Lower lobe of right lung (tissue), 2 donors: ENCODE measurements at regions not wholly inside any gene's neighbourhood (a gene's known extent, or its start where the extent isn't known, plus 50 kb on each side); places are given as distances from the start of the nearest gene placed in this dataset.

Experiments
- ATAC-seq, 2 donors: fragments of 200-7000 bp; cut with Tn5 transposase; one replicate each; pipeline ENCODE4 v1.9.1; 2020 to 2022; ENCODE audit warnings: mild to moderate bottlenecking in 2 of 2, moderate library complexity in 2 of 2
- DNase-seq: peaks from one replicate; pipeline ENCODE4 v3.0.0-alpha.2; 2020
- H3K27ac ChIP-seq: fragments of 200-600 bp; one replicate; pipeline ENCODE4 v1.8.0; 2022
- H3K27me3 ChIP-seq: fragments of 200-600 bp; one replicate; pipeline ENCODE4 v1.8.0; 2022; ENCODE audit warnings: low read depth
- H3K36me3 ChIP-seq: fragments of 200-600 bp; one replicate; pipeline ENCODE4 v1.8.0; 2022; ENCODE audit warnings: mild to moderate bottlenecking
- H3K4me1 ChIP-seq: fragments of 200-600 bp; one replicate; pipeline ENCODE4 v1.8.0; 2022
- H3K4me3 ChIP-seq: fragments of 200-600 bp; one replicate; pipeline ENCODE4 v1.8.0; 2022; ENCODE audit warnings: mild to moderate bottlenecking
- H3K9me3 ChIP-seq: fragments of 200-600 bp; one replicate; pipeline ENCODE4 v1.8.0; 2022
- CTCF ChIP-seq: fragments of 200-600 bp; IDR thresholded peaks from one replicate; pipeline ENCODE4 v1.8.0; 2022; ENCODE audit warnings: antibody characterized with exemption, mild to moderate bottlenecking
- intact Hi-C: fragments of 100-400 bp; cut with DNase I; formaldehyde crosslinking; loops from one replicate; pipeline ENCODE4 v1.11.0; 2022
- donor health status: DM: no; HTN: yes; CAD: no; lungs with severe emphysema.

GRCh38 chr6:150482883-150483409, 114.1 kb downstream of the IYD start:
- no peaks in the 10 kb centered on the region for H3K9me3 ChIP-seq
- peaks cover 5% of the 10 kb centered on the region for H3K4me1 ChIP-seq
- no peak overlapping the region for H3K4me3 ChIP-seq
- intact Hi-C loops = no loop called here
- no peak for DNase-seq
- ATAC-seq = no peak
- TF ChIP-seq CTCF = no peak
- H3K27ac ChIP-seq = no peak overlapping the region
- H3K36me3 ChIP-seq = no peaks in the 10 kb centered on the region
- no peaks in the 10 kb centered on the region for H3K27me3 ChIP-seq

GRCh38 chr6:150485161-150485958, 114.3 kb upstream of the PLEKHG1 start:
- Histone ChIP-seq H3K27ac (no peak overlapping the region), H3K4me3 (no peak overlapping the region), H3K36me3 (no peaks in the 10 kb centered on the region), H3K27me3 (no peaks in the 10 kb centered on the region), H3K9me3 (no peaks in the 10 kb centered on the region), H3K4me1 (no peaks in the 10 kb centered on the region)
- no peak for TF ChIP-seq CTCF
- no peak for DNase-seq
- no peak for ATAC-seq
- intact Hi-C loops = no loop called here

- H3K36me3 ChIP-seq = no peaks in the 10 kb centered on the region
- intact Hi-C loops = no loop called here
- DNase-seq (no peak), ATAC-seq (no peak)
- no peak for TF ChIP-seq CTCF
- no peak overlapping the region for H3K4me3 ChIP-seq
- H3K4me1 ChIP-seq = no peaks in the 10 kb centered on the region
- no peaks in the 10 kb centered on the region for H3K9me3 ChIP-seq
- H3K27me3 ChIP-seq = no peaks in the 10 kb centered on the region
- no peak overlapping the region for H3K27ac ChIP-seq
Measured at GRCh38 chr6:150486048-150486447, 113.6 kb upstream of the PLEKHG1 start.

- ATAC-seq = peak in 1 of 2 donors; percentile 45
Measured at GRCh38 chr6:150490586-150490985, 109.1 kb upstream of the PLEKHG1 start.

GRCh38 chr6:150491131-150491810, 108.4 kb upstream of the PLEKHG1 start:
- intact Hi-C loops = no loop called here
- ATAC-seq (peak in 1 of 2 donors; percentile 31), DNase-seq (no peak)
- Histone ChIP-seq H3K27me3 (no peaks in the 10 kb centered on the region), H3K4me3 (no peak overlapping the region), H3K36me3 (no peaks in the 10 kb centered on the region), H3K27ac (no peak overlapping the region), H3K9me3 (no peaks in the 10 kb centered on the region), H3K4me1 (no peaks in the 10 kb centered on the region)
- TF ChIP-seq CTCF = no peak

More at GRCh38 chr6:150490586-150490985, 109.1 kb upstream of the PLEKHG1 start:
- no peaks in the 10 kb centered on the region for H3K36me3 ChIP-seq
- no peaks in the 10 kb centered on the region for H3K27me3 ChIP-seq
- no peak for TF ChIP-seq CTCF
- H3K27ac ChIP-seq = no peak overlapping the region
- no peak overlapping the region for H3K4me3 ChIP-seq
- H3K4me1 ChIP-seq = no peaks in the 10 kb centered on the region
- no peaks in the 10 kb centered on the region for H3K9me3 ChIP-seq
- intact Hi-C loops = no loop called here
- no peak for DNase-seq
